ENCODE measurements at regions not wholly inside any gene's neighbourhood (a gene's known extent, or its start where the extent isn't known, plus 50 kb on each side); places are given as distances from the start of the nearest gene placed in this dataset.
"Not testable (repeated sequence)": the region's sequence is repeated elsewhere in the genome, so short reads cannot be mapped to it uniquely, and the experiment has no call there.

DNA sequence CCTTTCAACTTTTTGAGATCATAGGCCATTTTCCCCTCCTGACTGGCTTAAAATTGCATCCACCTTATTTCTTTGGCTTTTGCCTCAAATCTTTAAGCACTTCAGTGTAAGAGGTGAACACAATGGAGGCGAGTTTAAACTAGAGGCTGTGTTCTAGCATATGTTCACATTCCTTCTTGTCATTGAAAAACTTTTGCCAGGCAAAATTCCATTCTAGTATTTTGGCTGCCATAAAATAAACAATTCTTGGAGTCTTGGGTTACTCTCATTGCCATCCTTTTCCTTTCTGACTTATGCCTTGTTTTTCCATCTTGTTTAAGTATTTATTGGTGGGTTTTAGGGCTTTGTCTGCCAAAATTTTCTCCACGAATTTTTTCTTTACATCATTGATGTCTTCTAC is 137.3 kb upstream of the ANXA10 start:
- no peak for DNase-seq

DNA sequence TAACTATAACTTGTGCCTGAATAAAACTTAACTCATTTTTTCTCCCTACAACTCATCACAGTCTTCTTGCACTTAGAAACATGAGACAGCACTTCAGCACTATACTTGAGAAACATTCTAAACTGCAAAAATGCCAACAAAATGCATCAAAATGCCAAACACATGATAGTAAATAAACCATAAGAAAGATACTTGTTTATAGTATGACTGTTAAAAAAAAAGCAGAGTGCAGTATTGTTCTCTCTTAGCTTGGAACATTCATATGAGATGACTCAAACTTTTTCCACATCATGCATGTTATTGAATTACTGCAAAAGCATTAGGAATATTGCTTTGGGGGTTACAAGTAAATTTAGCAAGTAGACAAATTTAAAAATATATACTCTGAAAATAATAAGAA is 135.7 kb upstream of the ANXA10 start:
- DNase-seq: no peak

GRCh38 chr4:167964766-167965373 is 127.5 kb upstream of the ANXA10 start:
- no peak for DNase-seq

- DNase-seq: no peak
These were observed 126.2 kb upstream of the ANXA10 start for GRCh38 chr4:167966143-167966542.

- no peak for DNase-seq
These were observed 118.8 kb upstream of the ANXA10 start for GRCh38 chr4:167973513-167973912.

- DNase-seq: no peak
These were observed 106.8 kb upstream of the ANXA10 start for GRCh38 chr4:167985565-167985964.

GRCh38 chr4:167986044-167986443 is 106.3 kb upstream of the ANXA10 start:
- no peak for DNase-seq

GRCh38 chr4:167987285-167987684 is 105.1 kb upstream of the ANXA10 start:
- DNase-seq: no peak

DNA sequence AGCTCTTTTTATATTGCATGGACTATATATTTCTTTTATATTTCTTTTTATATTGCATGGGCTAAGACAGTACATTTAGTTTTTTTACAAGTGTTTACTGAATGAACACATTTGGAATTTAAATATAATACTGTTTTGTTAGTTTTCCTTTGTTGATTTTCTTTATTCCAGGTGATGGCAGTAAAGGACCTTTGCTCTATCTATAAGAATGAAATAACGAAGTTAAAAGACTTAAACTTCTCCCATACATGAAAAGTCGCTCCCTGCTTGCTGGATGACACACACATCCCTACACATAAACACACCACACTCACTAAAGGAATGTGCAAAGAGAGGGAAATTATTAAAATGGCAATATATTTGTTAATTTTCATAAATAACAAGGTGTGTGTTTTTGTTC is 102.5 kb upstream of the ANXA10 start:
- DNase-seq: no peak

GRCh38 chr4:168008112-168008511 is 84.2 kb upstream of the ANXA10 start:
- not testable (repeated sequence) for DNase-seq

- no peak for DNase-seq
These were observed 73.2 kb upstream of the ANXA10 start for GRCh38 chr4:168019019-168019651.

DNA sequence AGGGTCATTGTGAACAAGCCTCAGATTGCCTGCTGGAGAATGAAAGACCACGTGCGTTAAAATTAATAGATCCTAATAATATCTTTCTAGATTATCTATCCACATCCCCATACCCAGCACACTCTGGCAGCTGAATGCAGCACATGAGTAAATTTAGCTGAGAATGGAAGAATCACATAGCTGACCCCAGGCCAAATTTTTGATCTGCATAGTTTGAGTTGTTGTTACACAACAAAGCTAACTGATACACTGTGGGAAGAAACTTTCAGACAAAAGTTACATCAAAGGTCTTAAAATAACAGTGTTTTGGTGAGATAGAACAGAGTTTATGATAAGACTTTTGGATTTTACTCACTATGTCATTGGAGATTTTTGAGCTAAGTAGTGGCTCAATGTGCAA is 72.4 kb upstream of the ANXA10 start:
- no peak for DNase-seq

GRCh38 chr4:168021666-168022065 is 70.7 kb upstream of the ANXA10 start:
- DNase-seq: no peak

DNA sequence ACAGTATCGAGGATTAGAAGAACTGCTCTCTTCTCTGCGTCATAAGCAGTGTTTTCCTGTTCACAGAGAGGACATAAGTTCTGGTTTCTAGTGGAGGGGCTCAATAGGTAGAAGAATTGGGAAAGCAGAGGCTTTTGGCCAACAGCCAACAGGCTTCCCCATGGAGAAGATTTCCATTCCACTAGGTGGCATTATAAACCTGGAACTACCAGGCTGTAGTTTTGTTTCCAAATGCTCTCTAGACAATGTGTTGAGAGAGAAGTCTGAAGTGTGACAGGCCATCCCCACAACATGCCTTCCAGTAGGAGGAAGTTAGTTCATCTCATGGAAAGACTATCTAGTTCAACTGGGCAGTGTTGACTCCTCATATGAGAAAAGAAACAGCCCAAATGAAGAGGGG is 63.8 kb upstream of the ANXA10 start:
- DNase-seq: no peak

DNA sequence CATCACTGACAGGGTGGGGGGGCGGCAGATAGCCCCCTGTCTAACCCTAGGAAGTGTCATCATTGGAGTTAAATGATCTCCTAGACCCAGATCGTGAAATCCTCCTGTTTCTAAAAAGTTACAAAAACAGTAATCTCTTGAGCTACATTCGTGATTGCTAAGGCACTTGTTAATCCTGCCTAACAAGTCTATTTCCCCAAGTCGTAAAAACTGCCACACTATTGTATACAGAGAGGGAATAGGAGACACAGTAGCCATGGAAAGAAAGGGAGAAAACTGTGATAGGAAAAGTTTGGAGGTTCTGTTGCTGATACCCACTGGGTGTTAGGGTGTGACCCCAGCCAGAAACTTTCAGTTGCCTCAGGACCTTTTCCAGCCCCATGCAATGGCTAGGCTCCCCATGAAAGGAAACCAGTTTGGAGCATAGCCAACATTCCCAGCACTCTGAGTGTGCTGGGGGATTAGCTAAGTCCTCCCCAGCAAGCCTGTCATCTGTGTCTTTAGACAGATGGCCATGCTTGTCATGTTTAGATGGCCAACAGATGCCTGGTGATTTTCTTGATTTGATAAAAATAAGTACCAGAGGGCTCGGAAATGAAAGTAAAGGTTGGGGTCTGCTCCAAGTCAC is 63.3 kb upstream of the ANXA10 start:
- no peak for DNase-seq

GRCh38 chr4:168037676-168038075 is 54.7 kb upstream of the ANXA10 start:
- DNase-seq: no peak

DNA sequence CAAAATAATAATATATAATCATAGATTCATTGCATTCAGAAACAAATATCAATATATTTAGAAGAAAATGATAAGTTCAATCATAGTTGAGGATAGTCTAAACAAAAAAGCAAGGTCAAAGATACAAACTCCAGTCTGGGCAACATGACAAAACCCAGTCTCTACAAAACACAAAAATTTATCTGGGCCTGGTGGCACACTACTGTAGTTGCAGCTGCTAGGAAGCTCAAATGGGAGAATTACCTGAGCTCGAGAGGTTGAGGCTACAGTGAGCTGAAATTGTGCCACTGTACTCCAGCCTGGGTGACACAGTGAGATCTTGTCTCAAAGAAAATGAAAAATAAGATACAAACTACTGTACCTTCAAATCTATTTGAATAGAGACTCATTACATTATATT is 52.7 kb upstream of the ANXA10 start:
- no peak for DNase-seq

Measured in hematopoietic multipotent progenitor cell treated with erythropoietin and hydrocortisone succinate and interleukin-3 and kit ligand, for 8 days (in vitro differentiated cells).